SH-SY5Y (cell line): ENCODE measurements at regions not wholly inside any gene's neighbourhood (a gene's known extent, or its start where the extent isn't known, plus 50 kb on each side); places are given as distances from the start of the nearest gene placed in this dataset.

ENCODE experiments used
- GATA2 ChIP-seq: IDR thresholded peaks from 2 replicates; pipeline ENCODE4 v1.6.1; 2011; ENCODE audit warnings: mild to moderate bottlenecking, low read depth, low read length
- GATA3 ChIP-seq: IDR thresholded peaks from 2 replicates; pipeline ENCODE4 v1.6.1; 2011; ENCODE audit warnings: low read depth, mild to moderate bottlenecking, low read length, moderate library complexity

GRCh38 chr6:69622230-69622629 is 174.6 kb downstream of the LMBRD1 start:
- TF ChIP-seq GATA2, result no peak
- no peak for TF ChIP-seq GATA3
